ENCODE measurements at regions not wholly inside any gene's neighbourhood (a gene's known extent, or its start where the extent isn't known, plus 50 kb on each side); places are given as distances from the start of the nearest gene placed in this dataset.

DNA sequence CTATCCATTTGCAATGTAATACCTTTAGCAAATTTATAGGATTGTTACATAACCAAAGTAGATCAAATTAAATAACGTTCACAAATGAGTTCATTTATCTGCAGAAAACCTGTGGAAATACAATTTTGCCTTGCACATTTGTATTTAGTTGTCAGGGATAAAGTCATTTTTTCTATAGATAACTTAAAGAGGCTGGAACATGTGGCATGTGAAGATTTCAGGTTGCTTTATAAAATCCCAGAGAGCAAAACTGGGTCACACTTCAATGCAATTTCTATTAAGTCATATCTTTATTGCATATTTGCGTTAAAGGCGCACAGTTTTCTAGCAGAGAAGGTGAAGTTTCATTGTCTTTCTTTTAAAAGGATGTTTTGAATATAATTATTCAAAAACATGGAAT is 342.4 kb downstream of the USP25 start:
- DNase-seq: no peak

DNA sequence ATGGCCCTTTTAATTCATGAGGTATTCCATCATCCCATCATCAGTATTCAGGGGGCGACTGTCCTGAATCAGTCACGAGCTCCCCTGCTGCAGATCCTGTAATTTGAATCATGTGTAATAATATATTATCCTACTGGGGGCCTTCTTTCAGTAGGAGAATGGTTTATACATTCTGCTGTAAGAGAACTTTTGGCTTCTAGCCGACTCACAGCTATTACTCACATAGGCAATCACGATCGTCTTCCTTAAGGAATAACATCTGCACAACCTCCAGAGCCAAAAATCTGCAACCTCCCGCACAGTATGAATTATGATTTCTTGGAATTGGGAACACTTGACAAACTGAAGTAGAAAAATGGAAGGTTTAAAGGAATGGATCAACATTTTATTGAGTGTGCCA is 343.0 kb downstream of the USP25 start:
- peak; percentile 92 to 98 (median 96) for DNase-seq

DNA sequence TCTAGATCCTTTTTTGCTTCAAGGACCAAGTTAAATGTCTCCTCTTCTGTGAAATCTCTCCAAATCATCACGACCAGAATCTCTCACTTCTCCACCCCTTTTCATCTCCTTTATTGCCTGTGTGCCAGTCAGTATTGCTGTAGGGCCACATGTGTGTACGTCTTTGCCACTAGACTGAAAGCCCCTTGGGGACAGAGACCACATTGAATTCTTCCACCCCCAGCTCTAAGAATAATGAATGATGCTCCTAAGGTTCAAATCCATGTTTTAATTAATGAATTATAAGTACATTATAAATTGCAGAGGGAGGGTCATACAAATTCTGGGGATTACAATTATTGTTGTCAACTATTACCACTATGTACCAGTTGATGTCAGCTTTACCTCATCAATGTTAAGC is 343.8 kb downstream of the USP25 start:
- peak in 1 of 3 donors; percentile 64 for DNase-seq

DNA sequence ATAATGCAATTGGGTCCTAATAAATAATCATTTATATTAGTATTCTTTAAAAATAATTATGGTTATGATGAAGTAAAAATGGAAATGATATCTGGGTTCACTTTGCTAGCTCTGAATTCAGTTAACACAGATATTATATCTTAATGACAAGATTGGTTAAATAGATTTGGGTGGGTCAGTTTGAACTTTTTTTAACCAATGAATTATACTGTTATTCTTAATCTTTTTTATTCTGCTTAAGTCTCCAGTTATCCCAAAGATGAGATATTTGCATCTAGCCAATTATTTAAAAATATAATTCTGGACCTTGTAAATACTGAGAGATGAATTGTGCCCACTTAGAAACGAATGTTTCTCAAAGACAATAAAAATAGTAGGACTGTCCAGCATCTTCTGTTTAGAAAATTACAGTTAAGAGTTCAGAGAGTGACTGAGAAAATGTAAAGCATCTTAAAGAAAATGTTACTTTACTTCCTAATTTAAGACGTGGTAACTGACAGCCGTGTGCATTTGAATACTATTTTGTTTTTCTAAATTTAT is 345.2 kb downstream of the USP25 start:
- DNase-seq: no peak

DNA sequence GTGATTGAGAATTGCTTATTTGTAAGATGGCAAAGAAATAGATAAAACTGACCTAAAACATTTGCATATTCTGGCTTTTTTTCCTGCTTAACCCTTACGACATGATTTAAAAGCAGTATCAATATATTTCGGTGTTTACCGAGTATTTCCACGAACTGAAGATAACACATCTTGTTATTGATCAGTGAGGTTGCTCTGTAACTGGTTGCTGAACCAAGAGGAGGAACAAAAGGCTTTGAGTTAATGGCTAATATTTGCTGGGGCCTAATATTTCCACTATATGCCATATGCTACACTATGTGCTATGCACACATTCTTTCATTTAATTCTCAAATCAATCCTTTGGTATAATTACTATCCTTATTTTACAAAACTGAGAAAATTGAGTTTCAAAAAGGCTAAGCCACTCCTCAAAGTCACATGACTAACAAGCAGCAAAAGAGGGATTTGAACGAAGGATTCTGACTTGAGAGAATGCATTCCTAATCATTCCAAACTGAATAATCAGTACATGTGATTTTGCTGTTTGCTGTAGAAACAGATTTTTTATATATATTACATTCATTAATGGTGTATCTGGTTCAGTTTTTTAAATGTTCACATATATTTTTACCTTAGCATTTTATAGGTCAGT is 346.0 kb downstream of the USP25 start:
- DNase-seq: no peak

DNA sequence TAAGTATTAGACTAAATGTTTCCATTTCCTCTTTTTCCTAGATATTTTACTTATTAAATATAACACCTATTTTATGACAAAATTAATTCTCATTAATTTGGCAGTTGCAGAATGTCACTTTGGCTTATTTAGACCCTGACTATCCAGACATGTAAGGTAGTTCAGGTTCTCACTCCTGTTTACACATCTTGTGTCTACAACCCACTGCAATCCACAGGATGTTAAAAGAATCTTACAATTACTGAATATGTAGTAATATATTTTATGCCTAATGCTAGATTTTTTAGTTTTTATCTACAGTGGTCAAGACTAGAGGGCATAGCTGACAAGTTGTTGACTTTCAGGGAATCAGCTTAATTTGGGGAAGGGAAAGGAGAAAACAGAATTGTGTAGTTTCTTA is 346.7 kb downstream of the USP25 start:
- no peak for DNase-seq

DNA sequence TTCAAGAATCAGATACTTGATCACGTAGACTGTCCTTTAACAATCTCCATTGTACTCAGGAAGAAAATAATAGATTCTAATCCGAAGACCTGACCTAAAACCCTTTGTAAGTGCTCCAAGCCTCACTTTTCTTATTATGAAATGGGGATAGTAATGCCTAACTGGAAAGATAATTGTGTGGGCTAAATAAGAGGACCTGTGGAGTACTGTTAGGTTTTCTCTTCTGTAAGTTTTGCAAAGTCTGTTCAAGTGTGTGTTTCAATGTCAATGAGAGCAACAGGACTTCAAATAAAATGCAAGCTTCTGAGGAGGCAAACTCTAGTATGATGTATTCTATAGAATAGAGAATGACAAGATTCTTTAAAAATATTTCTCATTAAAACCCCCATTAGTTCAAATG is 348.6 kb downstream of the USP25 start:
- no peak for DNase-seq

DNA sequence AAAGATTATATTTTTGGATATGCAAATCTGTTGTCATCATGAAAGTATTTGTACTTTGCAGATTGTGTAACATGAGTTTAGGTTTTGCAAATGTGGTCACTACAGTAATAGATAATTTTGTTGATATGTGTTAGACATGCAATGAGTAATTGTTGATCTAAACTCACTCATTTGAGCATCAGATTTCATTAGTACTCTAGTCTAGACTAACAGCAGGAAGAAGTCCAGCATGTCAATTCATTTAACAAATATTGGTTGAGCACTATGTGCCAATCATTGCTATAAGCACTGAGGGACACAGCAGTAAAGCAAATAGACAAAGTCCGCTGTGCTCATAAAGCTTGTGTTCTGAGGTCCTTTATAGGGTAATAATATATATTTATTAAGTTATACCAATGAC is 350.0 kb downstream of the USP25 start:
- DNase-seq: no peak

DNA sequence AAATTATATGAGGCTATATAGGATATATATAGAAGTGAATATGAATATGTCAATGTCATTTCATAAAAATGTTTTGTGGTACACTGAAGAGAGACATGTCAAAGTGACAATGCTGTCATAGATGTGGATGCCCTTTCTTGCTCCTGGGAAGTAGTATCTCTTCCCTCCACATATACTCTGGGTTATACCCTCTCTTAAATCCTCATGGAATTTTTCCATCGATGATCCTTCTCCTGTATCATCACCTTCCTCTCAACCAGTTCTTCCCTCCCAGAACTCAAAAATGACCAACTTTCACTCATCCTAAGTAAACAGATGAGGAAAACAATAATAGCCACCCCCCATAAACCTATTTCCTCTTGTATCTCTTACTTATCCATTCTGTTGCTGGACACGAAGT is 351.5 kb downstream of the USP25 start:
- no peak for DNase-seq

DNA sequence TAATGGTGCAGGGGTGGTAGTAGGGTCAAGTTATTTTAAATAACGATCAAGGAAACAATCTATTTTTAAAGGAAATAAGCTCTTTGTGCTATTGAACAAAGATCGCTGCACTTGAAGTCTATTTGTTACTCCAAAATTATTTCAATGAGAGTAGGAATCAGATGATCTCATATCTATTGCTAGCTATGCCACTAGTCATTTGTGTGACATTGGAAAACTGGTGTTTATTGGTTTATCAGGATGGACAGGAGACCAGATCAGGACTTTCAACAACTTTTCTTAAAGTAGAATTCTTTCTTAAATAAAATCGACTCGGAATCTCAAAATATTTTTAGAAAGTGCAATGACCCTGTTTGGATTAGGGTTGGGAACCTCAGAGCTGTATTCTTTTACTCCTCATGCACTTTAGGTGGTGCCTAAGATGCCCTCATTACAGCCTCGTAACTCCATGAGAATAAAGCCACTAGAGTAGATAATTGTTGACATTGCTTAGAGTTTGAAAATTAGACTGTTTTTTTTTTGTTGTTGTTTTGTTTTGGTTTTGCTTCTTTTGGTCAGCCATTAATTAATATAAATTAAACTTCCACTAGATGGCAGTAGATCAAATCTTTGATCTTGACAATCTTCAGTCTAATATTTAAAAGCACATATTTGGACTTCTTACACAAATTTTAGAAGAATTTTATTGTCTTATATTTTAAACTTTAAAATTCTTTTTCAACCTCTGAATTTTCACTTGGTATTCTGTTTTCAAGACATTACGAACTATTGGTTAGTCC is 352.4 kb downstream of the USP25 start:
- peak in 1 of 3 donors; percentile 49 for DNase-seq

DNA sequence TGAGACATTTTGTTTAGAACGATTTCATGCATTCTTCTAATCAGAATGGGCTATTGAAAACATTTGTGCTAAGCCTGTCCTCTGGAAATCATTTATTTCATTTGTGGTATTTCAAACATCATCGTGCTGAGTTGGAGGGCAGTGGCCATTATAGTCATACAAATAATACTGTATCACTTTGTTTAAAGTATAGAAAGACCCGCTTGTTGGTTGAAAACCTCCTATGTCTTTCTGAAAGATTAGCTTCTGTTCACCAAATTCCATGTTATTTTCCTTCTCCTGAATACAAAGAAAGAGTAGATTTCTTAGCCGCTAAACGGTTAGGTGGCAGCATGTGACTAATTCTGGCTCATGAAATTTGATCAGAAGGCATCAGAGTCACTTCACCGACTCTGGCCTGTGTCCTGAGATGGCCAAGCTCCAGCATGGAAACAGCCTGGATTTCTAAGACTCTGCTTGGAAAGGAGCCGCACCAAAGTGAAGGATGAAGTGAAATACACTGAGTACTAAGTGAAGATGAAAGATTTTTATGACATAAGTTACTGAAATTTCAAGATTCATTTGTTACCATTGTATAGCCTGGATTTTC is 355.1 kb downstream of the USP25 start:
- DNase-seq: peak; percentile 60 to 90 (median 79)

DNA sequence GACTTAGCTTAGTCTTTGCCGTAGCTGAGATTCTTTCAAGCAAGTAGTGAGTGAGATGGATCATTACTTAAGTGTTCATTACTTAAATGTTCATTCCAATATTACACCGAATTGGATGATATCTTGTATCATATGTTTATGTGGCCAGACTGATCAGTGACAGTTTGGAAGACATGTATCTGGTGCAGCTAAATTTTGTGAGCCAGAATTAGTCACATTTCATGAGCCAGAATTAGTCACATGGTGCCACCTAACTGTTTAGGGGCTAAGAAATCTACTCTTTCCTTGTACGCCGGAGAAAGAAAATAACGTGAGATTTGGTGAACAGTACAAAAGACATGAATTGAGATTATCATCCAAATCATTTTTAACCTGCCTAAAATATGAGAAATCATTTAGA is 355.6 kb downstream of the USP25 start:
- DNase-seq: peak in 1 of 3 donors; percentile 56

DNA sequence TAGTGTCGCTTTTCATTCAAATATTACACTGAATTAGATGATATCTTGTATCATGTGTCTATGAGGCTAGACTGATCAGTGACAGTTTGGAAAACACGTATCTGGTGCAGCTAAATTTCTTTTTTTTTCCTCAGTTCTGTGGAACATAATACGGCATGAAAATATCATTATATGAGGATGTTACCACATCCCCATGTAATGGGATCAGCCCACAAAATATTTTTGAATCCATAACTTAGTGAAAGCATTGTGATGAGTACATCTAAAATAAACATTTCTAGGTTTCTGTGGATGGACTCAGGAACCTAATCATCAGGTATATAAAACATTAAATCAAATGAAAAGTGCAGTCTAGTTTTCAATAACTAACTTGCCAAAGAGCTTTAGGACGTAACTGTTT is 356.3 kb downstream of the USP25 start:
- no peak for DNase-seq

DNA sequence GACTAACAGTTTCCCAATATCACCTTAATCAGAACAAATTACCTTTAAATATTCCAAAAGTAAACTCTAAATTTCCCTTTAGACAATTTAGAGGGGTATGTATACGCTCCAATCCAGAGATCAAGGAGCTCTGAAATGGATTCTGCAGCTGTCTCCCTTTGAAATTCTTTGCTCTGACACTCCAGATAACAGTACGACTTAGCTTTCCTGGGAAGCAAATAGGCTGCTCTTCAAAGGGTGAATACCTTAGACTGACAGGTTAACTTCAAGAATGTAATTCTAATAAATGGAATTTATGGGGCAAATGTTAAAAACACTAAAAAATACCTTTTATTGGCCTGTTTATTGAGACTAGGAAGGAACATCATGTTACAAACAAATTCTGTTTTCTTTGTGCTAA is 357.2 kb downstream of the USP25 start:
- no peak for DNase-seq

DNA sequence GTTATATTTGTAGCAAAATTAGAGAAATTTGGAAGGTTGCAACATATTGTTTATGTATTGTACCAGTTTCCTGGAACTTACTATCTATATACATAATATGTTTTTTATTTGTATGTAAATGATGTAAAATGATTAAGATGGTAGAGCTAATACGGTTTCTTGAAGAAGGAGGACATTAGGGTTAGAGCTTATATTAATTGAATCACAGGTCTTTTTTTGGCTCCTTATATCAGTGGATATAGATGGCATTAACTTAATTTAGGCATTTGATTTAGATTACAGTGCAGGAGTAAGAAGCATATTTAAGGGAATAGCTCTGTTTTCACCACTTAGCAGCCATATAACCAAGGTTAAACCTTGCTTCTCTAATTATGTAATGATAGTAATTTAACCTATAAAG is 357.7 kb downstream of the USP25 start:
- DNase-seq: no peak

DNA sequence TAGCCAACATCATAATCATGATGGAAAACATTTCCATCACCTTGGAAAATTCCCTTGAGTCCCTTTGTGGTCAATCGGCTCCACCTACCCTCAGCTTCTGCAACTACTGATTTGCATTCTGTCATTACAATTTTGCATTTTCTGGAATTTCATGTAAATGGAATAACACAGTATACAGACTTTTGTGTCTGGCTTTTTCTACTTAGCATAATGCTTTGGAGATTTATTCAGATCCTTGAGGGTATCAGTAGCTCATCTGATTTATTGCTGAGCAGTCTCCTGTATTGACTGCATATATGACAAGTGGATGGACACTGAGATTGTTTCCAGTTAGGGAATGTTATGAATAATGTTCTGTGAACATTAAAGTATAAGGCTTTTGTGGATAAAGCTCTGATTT is 358.3 kb downstream of the USP25 start:
- DNase-seq: no peak

DNA sequence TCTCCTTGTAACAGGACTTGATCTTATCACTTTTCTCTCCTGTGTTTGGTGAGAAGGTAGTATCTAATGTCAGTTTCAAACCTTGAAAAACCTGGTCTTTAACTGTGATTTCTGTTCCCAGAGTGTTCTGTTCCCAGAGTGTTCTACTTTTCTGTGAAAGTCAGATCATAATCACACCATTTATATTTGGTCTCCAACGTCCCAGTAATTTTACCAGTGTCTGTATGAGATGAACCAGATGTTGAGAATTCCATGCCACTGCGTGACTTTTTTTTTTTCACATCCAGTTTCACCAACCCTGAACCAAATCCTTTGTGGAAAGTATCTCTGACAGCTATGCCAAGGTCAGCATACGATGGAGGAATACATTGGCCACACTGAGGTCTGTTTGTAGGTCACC is 365.2 kb downstream of the USP25 start:
- DNase-seq: no peak

DNA sequence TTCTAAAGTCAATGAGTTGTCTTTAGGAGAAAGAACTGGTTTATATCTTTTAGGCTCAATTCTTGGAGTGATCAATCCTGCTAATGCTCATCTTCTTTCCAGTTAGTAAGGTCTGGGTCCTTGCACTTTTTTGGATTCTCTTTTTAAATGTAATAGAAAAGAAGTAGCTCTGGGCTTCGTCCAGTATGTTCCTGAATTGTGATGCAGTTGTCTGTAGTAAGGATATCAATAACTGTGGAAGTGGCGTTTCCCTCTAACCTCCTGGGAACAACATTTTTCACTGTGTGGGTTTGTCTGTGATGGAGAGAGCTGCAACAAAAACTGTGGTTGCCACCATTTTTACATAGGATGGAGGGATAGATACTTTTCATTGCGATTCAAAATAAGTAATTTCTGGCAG is 367.2 kb downstream of the USP25 start:
- DNase-seq: no peak

DNA sequence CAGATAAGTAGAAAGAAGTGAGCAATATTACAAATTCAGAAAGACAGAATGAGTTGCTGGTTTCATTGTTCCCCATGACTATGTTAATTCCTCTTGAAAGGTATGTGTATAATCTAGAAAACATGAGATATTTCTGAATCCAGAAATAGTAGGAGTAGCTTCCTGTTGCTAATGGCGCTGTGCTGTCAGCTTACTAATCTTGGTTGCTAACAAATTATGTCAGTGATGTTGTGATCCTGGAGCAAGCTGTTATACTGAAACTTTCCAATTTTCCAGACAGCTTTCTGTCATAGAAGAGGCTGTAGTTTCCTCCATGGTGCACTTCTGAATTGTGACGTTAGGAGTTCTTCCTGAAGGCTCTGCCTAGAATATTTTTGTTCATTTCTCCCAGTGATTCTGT is 372.3 kb downstream of the USP25 start:
- no peak for DNase-seq

DNA sequence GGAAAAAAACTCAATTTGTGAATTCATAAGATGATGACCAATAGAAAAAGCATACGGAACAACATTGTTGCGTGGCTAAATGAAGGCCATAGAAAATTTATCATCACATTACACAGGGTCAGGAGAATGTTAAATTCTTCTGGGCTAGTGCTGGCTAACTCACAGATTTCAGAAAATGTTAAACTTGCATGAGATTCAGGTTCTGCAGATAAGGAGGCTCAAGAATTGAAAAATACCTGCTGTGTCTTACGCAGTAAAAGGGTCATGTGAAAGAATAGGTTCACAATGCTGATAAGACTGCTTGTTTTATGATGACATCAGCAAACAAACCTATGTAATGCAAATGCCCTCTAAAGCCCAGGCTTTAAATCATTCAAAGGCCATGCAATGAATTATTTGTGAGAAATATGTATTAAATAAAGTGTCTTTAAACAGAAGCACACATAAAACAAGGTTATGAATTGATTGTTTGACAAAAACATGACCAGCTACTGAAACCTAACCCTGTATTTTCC is 378.8 kb downstream of the USP25 start:
- no peak for DNase-seq

DNA sequence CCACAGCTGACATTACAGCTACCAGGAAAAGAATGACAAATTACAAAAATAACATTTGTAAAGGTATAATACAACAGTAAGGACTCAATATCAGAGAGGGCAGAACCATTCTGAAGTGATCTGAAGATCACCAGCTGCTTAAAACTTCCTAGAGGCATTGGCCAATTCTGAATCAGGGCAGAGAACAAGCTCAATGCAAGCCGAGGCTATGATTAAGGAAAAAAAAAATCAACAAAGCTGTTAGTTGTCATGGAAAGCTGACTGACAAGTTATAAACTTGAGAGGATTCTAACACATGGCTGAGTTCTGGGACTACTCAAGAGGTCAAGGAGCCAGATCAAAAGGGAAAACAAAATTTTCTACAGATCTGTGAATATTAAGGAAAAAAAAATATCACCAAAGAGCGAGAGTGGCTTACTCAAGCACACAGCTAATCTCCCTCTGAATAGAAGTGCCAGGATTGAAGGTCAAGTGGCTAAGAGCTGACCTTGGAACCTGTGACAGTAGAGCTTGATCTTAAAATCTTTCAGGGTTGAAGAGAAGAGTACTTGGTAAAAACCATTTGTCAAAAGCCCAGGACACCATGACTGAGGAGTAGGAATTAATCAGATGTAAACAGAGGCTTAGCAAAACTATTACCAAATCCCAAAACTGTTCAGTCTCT is 383.4 kb downstream of the USP25 start:
- no peak for DNase-seq

DNA sequence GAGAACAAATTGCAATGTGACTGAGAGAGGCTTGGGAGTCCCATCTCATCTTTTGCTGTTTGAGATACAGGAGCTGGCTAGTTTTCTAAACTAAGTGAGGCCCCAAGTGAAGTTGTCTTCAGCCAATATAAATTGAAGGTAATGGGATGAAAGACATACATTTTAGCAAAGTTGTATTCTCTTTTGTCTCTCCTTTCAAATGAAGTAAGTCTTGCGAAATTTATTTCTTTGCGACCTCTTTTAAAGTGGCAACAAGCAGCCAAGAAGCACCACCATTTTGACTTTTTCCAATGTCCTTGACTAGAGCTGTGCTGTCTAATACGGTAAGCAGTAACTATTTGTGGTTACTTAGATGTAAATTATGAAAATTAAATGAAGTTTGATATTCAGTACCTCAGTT is 385.7 kb downstream of the USP25 start:
- no peak for DNase-seq
